ENCODE measurements at regions not wholly inside any gene's neighbourhood (a gene's known extent, or its start where the extent isn't known, plus 50 kb on each side); places are given as distances from the start of the nearest gene placed in this dataset.

DNA sequence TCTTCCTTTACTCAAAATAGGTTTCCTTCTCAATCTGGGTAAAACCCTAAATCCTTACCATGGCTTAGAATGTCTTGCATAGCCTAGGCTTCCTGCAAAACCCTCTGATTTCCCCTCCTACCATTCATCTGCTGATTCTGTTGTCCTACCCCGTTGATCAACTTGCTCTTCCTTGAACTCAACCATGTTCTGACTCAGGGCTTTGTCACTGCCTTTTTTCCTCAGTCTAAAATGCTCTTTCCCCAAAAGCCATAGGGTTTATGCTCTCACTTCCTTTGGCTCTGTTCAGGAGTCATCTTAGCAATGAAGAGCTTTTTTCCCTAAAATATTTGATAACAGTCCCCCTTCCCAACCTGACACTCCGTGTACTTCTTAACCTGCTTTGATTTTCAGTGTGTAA is 79.4 kb upstream of the IZUMO3 start:
- DNase-seq (ENCODE audit: low read depth), result no peak
- no peak for TF ChIP-seq CTCF (IDR thresholded peaks at IDR 0.05; ENCODE audit: insufficient read depth, low read depth, low read length, missing control alignments)
- H3K4me3 ChIP-seq (ENCODE audit: low read depth, low read length), result no peak overlapping the region

GRCh38 chr9:24624481-24624880 is 78.8 kb upstream of the IZUMO3 start:
- TF ChIP-seq CTCF (IDR thresholded peaks at IDR 0.05; ENCODE audit: insufficient read depth, low read depth, low read length, missing control alignments), result no peak
- H3K4me3 ChIP-seq (ENCODE audit: low read depth, low read length), result no peak overlapping the region
- DNase-seq (ENCODE audit: low read depth), result no peak

DNA sequence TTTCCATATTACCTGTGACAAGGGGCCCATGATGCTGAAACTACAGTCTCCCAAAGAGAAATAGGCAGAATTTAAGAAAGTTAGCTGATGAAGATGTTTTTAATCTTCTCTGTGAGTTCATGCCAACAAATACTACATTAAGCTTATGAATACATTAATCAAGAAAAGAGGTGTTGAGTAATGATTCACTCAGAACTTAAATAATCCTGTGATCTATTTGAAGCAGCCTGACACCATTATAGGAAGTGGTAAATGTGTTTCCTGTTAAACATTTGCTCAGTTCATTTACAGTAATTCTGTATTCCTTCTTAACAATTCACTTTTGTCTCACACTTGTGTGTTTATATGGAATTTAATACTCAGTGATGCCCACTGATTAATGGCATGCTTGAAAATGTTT is 75.0 kb upstream of the IZUMO3 start:
- no peak for DNase-seq (ENCODE audit: low read depth)
- H3K4me3 ChIP-seq (ENCODE audit: low read depth, low read length), result no peak overlapping the region

GRCh38 chr9:24616863-24617262 is 71.2 kb upstream of the IZUMO3 start:
- no peak for TF ChIP-seq CTCF (IDR thresholded peaks at IDR 0.05; ENCODE audit: insufficient read depth, low read depth, low read length, missing control alignments)
- DNase-seq (ENCODE audit: low read depth), result no peak

More for the DNA sequence above, 75.0 kb upstream of the IZUMO3 start:
- no peak for TF ChIP-seq CTCF (IDR thresholded peaks at IDR 0.05; ENCODE audit: insufficient read depth, low read depth, low read length, missing control alignments)

DNA sequence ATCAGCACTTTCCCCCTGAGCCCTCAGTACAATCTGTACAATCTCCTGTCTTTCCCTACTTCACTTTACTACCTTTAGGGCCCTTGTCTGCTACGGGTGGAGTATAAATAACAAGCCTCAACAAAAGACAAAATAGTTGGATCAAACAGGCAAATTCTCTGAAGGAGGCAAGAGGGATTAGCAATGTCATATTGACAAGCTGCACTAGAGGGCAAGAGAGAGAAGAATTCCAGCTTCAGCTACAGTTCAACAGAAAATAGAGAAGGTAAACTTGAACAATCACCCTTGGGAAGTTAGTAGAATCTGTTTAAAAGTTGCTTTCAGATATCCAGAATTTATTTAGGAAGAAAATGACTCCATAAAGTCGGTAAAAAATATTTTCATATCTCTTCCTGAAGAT is 68.4 kb upstream of the IZUMO3 start:
- no peak for TF ChIP-seq CTCF (IDR thresholded peaks at IDR 0.05; ENCODE audit: insufficient read depth, low read depth, low read length, missing control alignments)
- no peak overlapping the region for H3K4me3 ChIP-seq (ENCODE audit: low read depth, low read length)
- no peak for DNase-seq (ENCODE audit: low read depth)

More at GRCh38 chr9:24616863-24617262, 71.2 kb upstream of the IZUMO3 start:
- no peak overlapping the region for H3K4me3 ChIP-seq (ENCODE audit: low read depth, low read length)

DNA sequence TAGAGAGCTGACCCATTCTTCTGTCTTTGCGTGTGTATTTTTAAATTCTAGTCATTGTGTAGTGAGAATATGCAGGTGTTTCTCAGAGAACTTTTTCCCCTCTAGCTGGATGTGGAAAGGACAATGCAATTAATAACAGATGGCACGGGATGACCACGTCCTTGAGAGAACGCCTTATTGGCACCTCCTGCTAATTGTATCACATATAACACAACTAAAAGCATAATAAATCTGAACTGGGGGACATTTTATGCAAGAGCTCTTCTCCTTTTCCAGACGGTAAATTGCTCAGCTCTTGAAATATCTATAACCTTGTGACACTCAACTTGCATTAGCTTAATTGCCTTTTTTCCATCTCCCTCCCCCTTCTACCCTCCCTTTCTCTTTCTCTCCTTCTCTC is 62.9 kb upstream of the IZUMO3 start:
- no peak for TF ChIP-seq CTCF (IDR thresholded peaks at IDR 0.05; ENCODE audit: insufficient read depth, low read depth, low read length, missing control alignments)
- no peak for DNase-seq (ENCODE audit: low read depth)
- H3K4me3 ChIP-seq (ENCODE audit: low read depth, low read length), result no peak overlapping the region

DNA sequence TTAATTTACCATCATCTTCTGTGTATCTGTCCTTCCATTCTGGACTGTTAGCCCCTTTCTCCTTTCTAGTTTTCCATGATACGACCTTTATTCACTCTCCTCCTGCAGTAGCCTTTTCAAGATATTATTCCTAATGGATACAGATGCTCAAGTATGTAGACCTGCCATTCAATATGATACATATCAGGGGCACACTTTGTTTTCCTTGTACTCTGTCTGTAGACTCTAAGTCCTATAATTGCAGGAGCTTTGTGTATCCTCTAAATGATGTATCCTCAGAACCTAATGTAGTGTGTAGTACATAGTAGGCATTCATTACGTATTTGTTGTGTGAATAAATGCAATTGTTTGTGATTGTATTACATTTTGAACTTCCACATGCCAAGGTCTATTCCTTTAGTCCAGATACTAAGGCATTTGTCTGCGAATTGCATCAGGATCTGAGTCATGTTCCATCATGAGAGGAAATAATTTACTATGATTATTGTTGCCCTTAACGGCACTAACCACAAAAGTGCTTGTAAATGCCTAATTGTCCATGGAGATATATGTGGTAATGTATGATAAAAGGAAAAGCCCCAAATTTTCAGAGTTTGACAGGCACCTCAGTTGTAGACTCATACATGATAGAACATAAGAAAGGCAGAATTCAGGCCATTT is 57.1 kb upstream of the IZUMO3 start:
- TF ChIP-seq CTCF (IDR thresholded peaks at IDR 0.05; ENCODE audit: insufficient read depth, low read depth, low read length, missing control alignments), result no peak
- DNase-seq (ENCODE audit: low read depth), result no peak
- H3K4me3 ChIP-seq (ENCODE audit: low read depth, low read length), result no peak overlapping the region

All from GM12865 (cell line).